Epithelial cell of esophagus (primary cell): ENCODE measurements at regions not wholly inside any gene's neighbourhood (a gene's known extent, or its start where the extent isn't known, plus 50 kb on each side); places are given as distances from the start of the nearest gene placed in this dataset.

ENCODE experiments used
- DNase-seq: peaks from one replicate; pipeline ENCODE4 v3.0.0; 2010; ENCODE audit warnings: low read depth
- H3K4me3 ChIP-seq: 2 replicates; pipeline ENCODE4 v1.5.1; 2011; ENCODE audit warnings: mild to moderate bottlenecking, low read length, control low read depth
- TF ChIP-seq, protein P1 (sequence below): IDR thresholded peaks from 2 replicates; pipeline ENCODE4 v1.5.1; 2011; ENCODE audit warnings: low read depth, mild to moderate bottlenecking, low read length, control low read depth, inconsistent platforms; ENCODE audit not compliant: insufficient read depth; ENCODE audit errors: missing control alignments

DNA sequence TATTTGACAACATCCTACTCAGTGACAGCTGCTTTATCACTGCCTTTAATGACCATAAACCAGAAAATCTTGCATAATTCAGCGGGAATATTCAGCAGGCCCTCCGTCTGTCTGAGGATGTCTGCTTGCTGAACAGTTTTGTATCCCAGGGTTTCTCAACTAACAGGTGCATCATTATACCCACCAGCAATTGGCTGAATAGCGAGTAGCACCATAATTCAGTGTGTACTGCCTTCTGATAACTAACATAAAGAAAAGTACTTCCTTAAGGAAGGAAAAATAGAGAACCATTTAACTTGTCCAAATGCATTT is 680.1 kb downstream of the GALC start:
- no peak for DNase-seq
- no peak overlapping the region for H3K4me3 ChIP-seq
- TF ChIP-seq, protein P1, sequence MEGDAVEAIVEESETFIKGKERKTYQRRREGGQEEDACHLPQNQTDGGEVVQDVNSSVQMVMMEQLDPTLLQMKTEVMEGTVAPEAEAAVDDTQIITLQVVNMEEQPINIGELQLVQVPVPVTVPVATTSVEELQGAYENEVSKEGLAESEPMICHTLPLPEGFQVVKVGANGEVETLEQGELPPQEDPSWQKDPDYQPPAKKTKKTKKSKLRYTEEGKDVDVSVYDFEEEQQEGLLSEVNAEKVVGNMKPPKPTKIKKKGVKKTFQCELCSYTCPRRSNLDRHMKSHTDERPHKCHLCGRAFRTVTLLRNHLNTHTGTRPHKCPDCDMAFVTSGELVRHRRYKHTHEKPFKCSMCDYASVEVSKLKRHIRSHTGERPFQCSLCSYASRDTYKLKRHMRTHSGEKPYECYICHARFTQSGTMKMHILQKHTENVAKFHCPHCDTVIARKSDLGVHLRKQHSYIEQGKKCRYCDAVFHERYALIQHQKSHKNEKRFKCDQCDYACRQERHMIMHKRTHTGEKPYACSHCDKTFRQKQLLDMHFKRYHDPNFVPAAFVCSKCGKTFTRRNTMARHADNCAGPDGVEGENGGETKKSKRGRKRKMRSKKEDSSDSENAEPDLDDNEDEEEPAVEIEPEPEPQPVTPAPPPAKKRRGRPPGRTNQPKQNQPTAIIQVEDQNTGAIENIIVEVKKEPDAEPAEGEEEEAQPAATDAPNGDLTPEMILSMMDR: no peak

DNA sequence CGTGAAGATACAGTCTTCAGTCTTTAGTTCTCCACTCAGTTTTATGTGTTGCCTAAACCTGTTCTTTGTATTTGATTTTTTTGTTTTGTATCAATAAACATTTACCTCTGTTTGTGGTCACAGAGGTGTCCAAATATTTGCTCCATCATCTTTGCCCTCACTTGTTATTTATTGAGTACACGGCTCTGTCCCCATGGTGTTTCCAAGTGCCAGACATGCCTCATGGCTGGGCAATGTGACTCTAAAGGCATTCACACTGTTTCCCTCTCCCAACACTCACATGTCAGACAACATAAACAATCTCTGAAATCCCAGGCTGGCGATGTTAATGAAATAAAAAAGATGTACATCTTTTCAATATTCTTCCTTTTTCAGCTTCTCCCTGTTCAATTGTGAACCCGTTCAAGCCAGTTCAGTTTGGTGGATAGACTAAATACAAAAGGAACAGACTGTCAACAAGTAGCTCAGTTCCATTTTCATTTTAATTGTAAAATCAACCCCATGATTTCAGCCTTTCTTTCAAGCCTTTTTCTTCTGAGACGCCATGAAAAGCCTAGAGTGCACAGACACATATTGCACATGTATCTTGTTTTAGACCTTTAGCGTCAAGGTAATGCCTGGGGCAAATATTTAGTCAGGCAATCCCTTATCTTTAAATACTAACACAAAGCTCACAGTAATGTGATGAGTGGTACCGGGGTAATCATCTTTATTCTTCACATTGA is 680.7 kb downstream of the GALC start:
- DNase-seq: peak; percentile 13
- TF ChIP-seq, protein P1: no peak
- no peak overlapping the region for H3K4me3 ChIP-seq

DNA sequence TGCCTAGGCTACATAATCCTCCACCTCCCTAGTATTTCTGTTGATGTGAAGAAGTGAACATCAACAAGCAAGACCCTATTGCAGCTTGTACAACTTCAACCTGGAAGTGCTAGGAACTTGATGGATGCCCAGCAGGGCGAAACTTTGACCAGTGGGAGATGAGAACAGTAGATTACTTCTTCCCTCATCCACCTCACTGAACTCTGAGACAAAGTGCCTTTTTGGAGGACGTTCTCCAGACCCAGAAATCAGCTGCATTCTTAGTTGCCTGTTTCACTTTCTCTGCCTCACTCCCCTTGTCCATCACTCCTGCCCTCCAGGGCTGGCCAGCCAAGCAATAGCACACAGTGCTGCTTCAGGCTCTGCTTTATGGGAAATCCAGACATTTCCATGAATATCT is 683.4 kb downstream of the GALC start:
- TF ChIP-seq, protein P1: no peak
- no peak overlapping the region for H3K4me3 ChIP-seq
- DNase-seq: no peak

DNA sequence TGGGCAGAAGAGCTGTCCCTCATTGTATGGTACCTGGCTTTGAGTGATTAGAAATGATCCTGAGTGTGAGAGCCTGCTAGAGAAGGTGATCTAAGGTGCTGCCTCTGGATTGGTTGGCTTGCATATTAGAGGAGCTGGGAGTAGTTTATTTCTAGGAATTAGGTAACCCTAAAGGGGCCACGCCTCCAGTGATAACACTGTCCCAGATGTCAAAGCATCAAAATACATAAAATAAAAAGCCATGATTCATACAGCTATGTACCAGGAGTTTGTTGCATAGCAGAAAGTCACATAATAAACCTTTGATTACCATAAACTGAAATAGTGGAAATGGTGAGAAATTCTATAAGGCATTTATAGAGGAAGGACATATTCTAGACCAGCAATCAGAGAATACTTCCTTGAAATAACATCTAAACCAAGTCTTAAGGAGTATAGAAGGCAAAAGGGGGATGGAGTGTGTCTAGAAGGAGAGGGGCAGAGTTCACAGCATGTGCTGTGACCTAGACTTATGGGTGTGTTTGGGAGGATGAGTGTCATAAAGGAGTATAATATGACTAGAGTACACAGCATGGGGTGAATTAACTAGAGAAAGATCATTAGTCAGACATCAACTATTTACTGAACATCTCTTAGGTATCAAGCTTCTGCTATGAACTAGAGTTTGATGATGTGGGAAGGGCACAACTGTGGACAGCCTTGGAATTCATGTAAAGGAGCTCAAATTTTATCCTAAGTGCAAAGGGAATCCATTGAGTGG is 686.4 kb downstream of the GALC start:
- no peak overlapping the region for H3K4me3 ChIP-seq
- TF ChIP-seq, protein P1: no peak
- peak; percentile 44 for DNase-seq

DNA sequence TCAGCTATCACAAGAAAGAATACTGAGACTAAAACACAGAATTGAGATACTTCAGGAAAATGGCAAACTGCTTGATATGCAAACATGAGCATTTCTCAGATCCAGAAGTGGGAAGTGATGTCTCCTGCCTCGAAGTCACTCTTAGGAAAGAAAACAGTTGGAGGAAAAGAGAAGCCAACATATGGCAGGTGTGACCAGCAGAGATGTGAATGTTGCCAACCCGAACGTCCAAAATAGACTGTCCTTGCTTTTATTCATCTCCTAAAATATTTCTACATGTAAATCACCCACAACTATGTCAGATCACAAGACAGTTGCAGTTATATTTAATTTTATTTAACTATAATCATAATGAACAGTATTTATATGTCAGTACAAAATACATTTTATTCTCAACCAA is 687.6 kb downstream of the GALC start:
- no peak for DNase-seq
- TF ChIP-seq, protein P1: no peak
- no peak overlapping the region for H3K4me3 ChIP-seq

DNA sequence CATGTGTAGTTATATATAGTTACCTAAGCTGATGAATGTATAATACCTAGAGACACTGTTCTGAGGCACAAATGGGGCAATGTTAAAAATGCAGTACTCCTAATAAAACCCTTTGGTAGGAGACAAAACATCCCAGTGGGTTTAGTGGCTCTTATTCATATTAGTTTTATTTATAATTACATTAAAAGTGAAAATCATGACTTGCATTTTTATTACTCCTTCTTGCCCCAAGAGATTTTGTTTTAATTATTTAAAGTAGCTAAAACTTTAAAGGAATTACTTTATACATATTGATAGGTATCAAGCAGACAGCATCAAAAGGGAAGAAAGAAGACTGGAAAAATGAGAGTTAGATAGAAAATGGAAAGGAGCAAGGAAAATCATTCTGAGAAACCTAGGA is 688.6 kb downstream of the GALC start:
- DNase-seq: no peak
- TF ChIP-seq, protein P1: no peak
- no peak overlapping the region for H3K4me3 ChIP-seq
